Activated CD4-positive, alpha-beta T cell treated with anti-CD3 and anti-CD28 coated beads for 36 hours (primary cell): ENCODE measurements at regions not wholly inside any gene's neighbourhood (a gene's known extent, or its start where the extent isn't known, plus 50 kb on each side); places are given as distances from the start of the nearest gene placed in this dataset.

ENCODE experiments used
- ATAC-seq: fragments of 200-7000 bp; cut with Tn5 transposase; one replicate; pipeline ENCODE4 v1.10.0; 2021; ENCODE audit warnings: mild to moderate bottlenecking, moderate library complexity
- CTCF ChIA-PET: fragments of 350-600 bp; sonication (Branson Sonifier 250); formaldehyde crosslinking; loops from one replicate; lab custom pipeline; 2021; ENCODE audit warnings: antibody characterized with exemption; lab: Charles Lee
- POLR2A ChIA-PET: fragments of 350-600 bp; sonication (Branson Sonifier 250); formaldehyde crosslinking; loops from one replicate; lab custom pipeline; 2021; ENCODE audit warnings: antibody characterized with exemption, inconsistent platforms; lab: Charles Lee
- DNase-seq: peaks from one replicate; pipeline ENCODE4 v3.0.0-alpha.2; 2020
- H3K27ac Mint-ChIP-seq: one replicate; pipeline ENCODE4 v1.8.0; 2021; ENCODE audit warnings: mixed read lengths
- H3K27me3 Mint-ChIP-seq: one replicate; pipeline ENCODE4 v1.8.0; 2021; ENCODE audit warnings: mixed read lengths
- H3K36me3 Mint-ChIP-seq: one replicate; pipeline ENCODE4 v1.8.0; 2021; ENCODE audit warnings: low read depth, mixed read lengths
- H3K4me1 Mint-ChIP-seq: one replicate; pipeline ENCODE4 v1.8.0; 2021; ENCODE audit warnings: mixed read lengths
- H3K4me3 Mint-ChIP-seq: one replicate; pipeline ENCODE4 v1.8.0; 2021; ENCODE audit warnings: mild to moderate bottlenecking, moderate library complexity, mixed read lengths
- H3K9me3 Mint-ChIP-seq: one replicate; pipeline ENCODE4 v1.8.0; 2021; ENCODE audit warnings: low read depth, mixed read lengths
- intact Hi-C, 2 experiments: fragments of 100-400 bp; cut with DNase I in 1 of 2; cut with micrococcal nuclease in 1 of 2; formaldehyde crosslinking; loops; one replicate each; pipeline versions ENCODE4 v1.14.2 to v1.15.1; 2022 to 2024; cut with DNase I, micrococcal nuclease

GRCh38 chr13:107574517-107575210, 640.7 kb downstream of the LIG4 start:
- H3K4me1 Mint-ChIP-seq = no peaks in the 10 kb centered on the region
- ChIA-PET POLR2A (no interaction called here), CTCF (no interaction called here)
- DNase-seq = no peak
- H3K4me3 Mint-ChIP-seq = no peak overlapping the region
- H3K9me3 Mint-ChIP-seq = no peaks in the 10 kb centered on the region
- intact Hi-C loops = no loop called here
- no peak for ATAC-seq
- H3K36me3 Mint-ChIP-seq = no peaks in the 10 kb centered on the region
- H3K27ac Mint-ChIP-seq = no peak overlapping the region
- H3K27me3 Mint-ChIP-seq = no peaks in the 10 kb centered on the region

- H3K27ac Mint-ChIP-seq = no peak overlapping the region
- no peaks in the 10 kb centered on the region for H3K36me3 Mint-ChIP-seq
- DNase-seq (no peak), ATAC-seq (no peak)
- H3K4me1 Mint-ChIP-seq = no peaks in the 10 kb centered on the region
- no peaks in the 10 kb centered on the region for H3K9me3 Mint-ChIP-seq
- intact Hi-C loops = no loop called here
- H3K4me3 Mint-ChIP-seq = no peak overlapping the region
- CTCF ChIA-PET = no interaction called here
- no peaks in the 10 kb centered on the region for H3K27me3 Mint-ChIP-seq
- POLR2A ChIA-PET = no interaction called here
These were observed 642.2 kb downstream of the LIG4 start for GRCh38 chr13:107573184-107573583.

GRCh38 chr13:107572156-107572555, 643.2 kb downstream of the LIG4 start:
- ATAC-seq = no peak
- H3K4me1 Mint-ChIP-seq = no peaks in the 10 kb centered on the region
- no peaks in the 10 kb centered on the region for H3K27me3 Mint-ChIP-seq
- H3K4me3 Mint-ChIP-seq = no peak overlapping the region
- POLR2A ChIA-PET = no interaction called here
- intact Hi-C loops = no loop called here
- no peak overlapping the region for H3K27ac Mint-ChIP-seq
- CTCF ChIA-PET = interaction anchor here (0.7 kb wide), 1 partner anchor 52 kb away, joined by 3 read pairs; no protein-coding TSS in a partner anchor
- no peak for DNase-seq
- no peaks in the 10 kb centered on the region for H3K9me3 Mint-ChIP-seq
- H3K36me3 Mint-ChIP-seq = no peaks in the 10 kb centered on the region

GRCh38 chr13:107568181-107568580, 647.2 kb downstream of the LIG4 start:
- H3K9me3 Mint-ChIP-seq = no peaks in the 10 kb centered on the region
- ATAC-seq = no peak
- DNase-seq = no peak
- no peaks in the 10 kb centered on the region for H3K4me1 Mint-ChIP-seq
- ChIA-PET CTCF (no interaction called here), POLR2A (no interaction called here)
- intact Hi-C loops = no loop called here
- H3K36me3 Mint-ChIP-seq = no peaks in the 10 kb centered on the region
- H3K27ac Mint-ChIP-seq = no peak overlapping the region
- H3K27me3 Mint-ChIP-seq = no peaks in the 10 kb centered on the region
- H3K4me3 Mint-ChIP-seq = no peak overlapping the region

- Mint-ChIP-seq H3K9me3 (no peaks in the 10 kb centered on the region), H3K27me3 (no peaks in the 10 kb centered on the region), H3K36me3 (no peaks in the 10 kb centered on the region), H3K4me1 (no peaks in the 10 kb centered on the region), H3K27ac (no peak overlapping the region), H3K4me3 (no peak overlapping the region)
- CTCF ChIA-PET = no interaction called here
- intact Hi-C loops = no loop called here
- POLR2A ChIA-PET = no interaction called here
- ATAC-seq (no peak), DNase-seq (no peak)
These were observed 652.0 kb downstream of the LIG4 start for GRCh38 chr13:107563099-107563925.

GRCh38 chr13:107562203-107562602, 653.1 kb downstream of the LIG4 start:
- intact Hi-C loops = no loop called here
- no peak for DNase-seq
- H3K36me3 Mint-ChIP-seq = no peaks in the 10 kb centered on the region
- no peaks in the 10 kb centered on the region for H3K27me3 Mint-ChIP-seq
- H3K27ac Mint-ChIP-seq = no peak overlapping the region
- CTCF ChIA-PET = no interaction called here
- H3K9me3 Mint-ChIP-seq = peaks cover under 1% of the 10 kb centered on the region
- POLR2A ChIA-PET = no interaction called here
- H3K4me1 Mint-ChIP-seq = no peaks in the 10 kb centered on the region
- H3K4me3 Mint-ChIP-seq = no peak overlapping the region
- no peak for ATAC-seq

- H3K27ac Mint-ChIP-seq = no peak overlapping the region
- DNase-seq (no peak), ATAC-seq (no peak)
- H3K4me1 Mint-ChIP-seq = no peaks in the 10 kb centered on the region
- CTCF ChIA-PET = no interaction called here
- intact Hi-C loops = no loop called here
- H3K36me3 Mint-ChIP-seq = no peaks in the 10 kb centered on the region
- POLR2A ChIA-PET = no interaction called here
- no peaks in the 10 kb centered on the region for H3K27me3 Mint-ChIP-seq
- H3K9me3 Mint-ChIP-seq = peaks cover 3% of the 10 kb centered on the region
- no peak overlapping the region for H3K4me3 Mint-ChIP-seq
These were observed 660.9 kb downstream of the LIG4 start for GRCh38 chr13:107554460-107554859.

GRCh38 chr13:107553838-107554237, 661.5 kb downstream of the LIG4 start:
- DNase-seq (no peak), ATAC-seq (no peak)
- Mint-ChIP-seq H3K36me3 (no peaks in the 10 kb centered on the region), H3K4me3 (no peak overlapping the region), H3K27ac (no peak overlapping the region), H3K9me3 (peaks cover 3% of the 10 kb centered on the region), H3K4me1 (no peaks in the 10 kb centered on the region), H3K27me3 (no peaks in the 10 kb centered on the region)
- intact Hi-C loops = no loop called here
- CTCF ChIA-PET = no interaction called here
- POLR2A ChIA-PET = no interaction called here

GRCh38 chr13:107551521-107551920, 663.8 kb downstream of the LIG4 start:
- Mint-ChIP-seq H3K36me3 (no peaks in the 10 kb centered on the region), H3K27ac (no peak overlapping the region), H3K9me3 (no peaks in the 10 kb centered on the region), H3K27me3 (no peaks in the 10 kb centered on the region), H3K4me1 (no peaks in the 10 kb centered on the region), H3K4me3 (no peak overlapping the region)
- ATAC-seq (no peak), DNase-seq (no peak)
- CTCF ChIA-PET = no interaction called here
- POLR2A ChIA-PET = no interaction called here
- intact Hi-C loops = no loop called here

GRCh38 chr13:107548338-107548737, 667.0 kb downstream of the LIG4 start:
- H3K4me1 Mint-ChIP-seq = no peaks in the 10 kb centered on the region
- DNase-seq (no peak), ATAC-seq (no peak)
- H3K27ac Mint-ChIP-seq = no peak overlapping the region
- intact Hi-C loops = no loop called here
- ChIA-PET CTCF (interaction anchor here (1.4 kb wide), 1 partner anchor 12 kb away, joined by 3 read pairs; no protein-coding TSS in a partner anchor), POLR2A (no interaction called here)
- no peaks in the 10 kb centered on the region for H3K27me3 Mint-ChIP-seq
- H3K4me3 Mint-ChIP-seq = no peak overlapping the region
- no peaks in the 10 kb centered on the region for H3K9me3 Mint-ChIP-seq
- no peaks in the 10 kb centered on the region for H3K36me3 Mint-ChIP-seq

GRCh38 chr13:107545946-107546502, 669.3 kb downstream of the LIG4 start:
- CTCF ChIA-PET = no interaction called here

GRCh38 chr13:107534548-107534947, 680.8 kb downstream of the LIG4 start:
- ATAC-seq (no peak), DNase-seq (no peak)
- CTCF ChIA-PET = no interaction called here
- Mint-ChIP-seq H3K27ac (no peak overlapping the region), H3K27me3 (no peaks in the 10 kb centered on the region), H3K9me3 (peaks cover 9% of the 10 kb centered on the region), H3K36me3 (no peaks in the 10 kb centered on the region), H3K4me3 (no peak overlapping the region), H3K4me1 (no peaks in the 10 kb centered on the region)
- POLR2A ChIA-PET = no interaction called here
- intact Hi-C loops = no loop called here

More at GRCh38 chr13:107545946-107546502, 669.3 kb downstream of the LIG4 start:
- Mint-ChIP-seq H3K9me3 (no peaks in the 10 kb centered on the region), H3K27me3 (no peaks in the 10 kb centered on the region), H3K36me3 (no peaks in the 10 kb centered on the region), H3K27ac (no peak overlapping the region), H3K4me1 (no peaks in the 10 kb centered on the region), H3K4me3 (no peak overlapping the region)
- ATAC-seq (no peak), DNase-seq (no peak)
- POLR2A ChIA-PET = no interaction called here
- intact Hi-C loops = no loop called here
